Gastrocnemius medialis (tissue), 4 donors: ENCODE measurements at regions not wholly inside any gene's neighbourhood (a gene's known extent, or its start where the extent isn't known, plus 50 kb on each side); places are given as distances from the start of the nearest gene placed in this dataset.
"Not testable (repeated sequence)": the region's sequence is repeated elsewhere in the genome, so short reads cannot be mapped to it uniquely, and the experiment has no call there.

ENCODE experiments used
- ATAC-seq, 2 donors: fragments of 150-250 bp; one replicate each; pipeline ENCODE4 v1.9.1; 2016
- DNase-seq, 2 donors: peaks; one replicate each; pipeline ENCODE4 v3.0.0-alpha.2; 2019
- H3K27ac ChIP-seq, 4 donors: fragments of 200-600 bp; sonication (generic); 1 replicate in 1 of 4; 2 replicates in 3 of 4; pipeline ENCODE4 v1.5.1; 2016 to 2018; ENCODE audit warnings: mild to moderate bottlenecking in 2 of 4, moderate library complexity in 1 of 4
- H3K27me3 ChIP-seq, 3 donors: fragments of 200-600 bp; sonication (generic) in 2 of 3; 1 replicate in 1 of 3; 2 replicates in 2 of 3; pipeline versions ENCODE4 v1.5.1 to v1.6.0; 2016 to 2019; ENCODE audit warnings: mild to moderate bottlenecking in 1 of 3, moderate library complexity in 1 of 3
- H3K36me3 ChIP-seq, 2 donors: fragments of 200-600 bp; sonication (generic) in 1 of 2; one replicate each; pipeline ENCODE4 v1.5.1; 2017 to 2018
- H3K4me1 ChIP-seq, 2 donors: fragments of 200-600 bp; sonication (generic) in 1 of 2; one replicate each; pipeline ENCODE4 v1.5.1; 2016 to 2017; ENCODE audit warnings: mild to moderate bottlenecking in 2 of 2
- H3K4me3 ChIP-seq, 4 donors: fragments of 200-600 bp; sonication (generic) in 3 of 4; 1 replicate in 1 of 4; 2 replicates in 3 of 4; pipeline ENCODE4 v1.5.1; 2016 to 2019; ENCODE audit warnings: mild to moderate bottlenecking in 2 of 4
- H3K9me3 ChIP-seq, 3 donors: fragments of 200-600 bp; sonication (generic) in 2 of 3; 1 replicate in 1 of 3; 2 replicates in 2 of 3; pipeline ENCODE4 v1.5.1; 2016 to 2019
- POLR2A ChIP-seq, 2 donors: fragments of 450-650 bp; IDR thresholded peaks; one replicate each; pipeline ENCODE4 v1.6.1; 2017; ENCODE audit warnings: antibody characterized with exemption in 2 of 2, mild to moderate bottlenecking in 2 of 2, moderate library complexity in 2 of 2
- in situ Hi-C, 4 donors: fragments of 200-750 bp; cut with MboI; loops; one replicate each; pipeline versions ENCODE4 v1.15.0 to v1.8.0; 2017; ENCODE audit warnings: low sequenced_read_pairs in 4 of 4
- intact Hi-C: fragments of 100-400 bp; cut with DNase I; formaldehyde crosslinking; loops from one replicate; pipeline ENCODE4 v1.15.1; 2023; ENCODE audit warnings: low total_unique reads
- TF ChIP-seq, protein P1 (sequence below), 5 experiments: fragments of 450-650 bp in 3 of 5; fragments of 200-600 bp in 2 of 5; sonication (generic) in 2 of 5; IDR thresholded peaks in 4 of 5; conservative IDR thresholded peaks in 1 of 5; 1 replicate in 4 of 5; 2 replicates in 1 of 5; pipeline ENCODE4 v1.5.1; 2016 to 2019; ENCODE audit warnings: antibody characterized with exemption in 5 of 5, mild to moderate bottlenecking in 3 of 5, moderate library complexity in 3 of 5

DNA sequence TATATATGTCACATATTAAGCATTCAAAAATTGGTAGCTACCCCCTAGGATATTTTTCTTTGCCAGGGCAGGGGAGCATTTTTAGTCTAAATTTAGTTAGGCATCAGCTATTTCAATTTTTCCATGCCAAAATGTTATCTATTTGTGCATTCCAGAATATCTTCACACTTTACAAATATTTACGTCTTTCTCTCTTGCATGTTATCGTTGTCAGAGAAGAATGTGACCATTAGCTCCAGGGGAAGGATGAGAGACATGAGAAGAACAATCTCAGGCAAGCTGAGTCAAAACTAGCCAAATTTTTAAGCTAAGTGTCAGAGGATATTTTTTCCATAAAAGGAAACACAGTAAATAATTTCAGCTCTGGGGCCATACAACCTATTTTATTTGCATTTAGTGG, 885.0 kb upstream of the EPHA5 start:
- TF ChIP-seq, protein P1, sequence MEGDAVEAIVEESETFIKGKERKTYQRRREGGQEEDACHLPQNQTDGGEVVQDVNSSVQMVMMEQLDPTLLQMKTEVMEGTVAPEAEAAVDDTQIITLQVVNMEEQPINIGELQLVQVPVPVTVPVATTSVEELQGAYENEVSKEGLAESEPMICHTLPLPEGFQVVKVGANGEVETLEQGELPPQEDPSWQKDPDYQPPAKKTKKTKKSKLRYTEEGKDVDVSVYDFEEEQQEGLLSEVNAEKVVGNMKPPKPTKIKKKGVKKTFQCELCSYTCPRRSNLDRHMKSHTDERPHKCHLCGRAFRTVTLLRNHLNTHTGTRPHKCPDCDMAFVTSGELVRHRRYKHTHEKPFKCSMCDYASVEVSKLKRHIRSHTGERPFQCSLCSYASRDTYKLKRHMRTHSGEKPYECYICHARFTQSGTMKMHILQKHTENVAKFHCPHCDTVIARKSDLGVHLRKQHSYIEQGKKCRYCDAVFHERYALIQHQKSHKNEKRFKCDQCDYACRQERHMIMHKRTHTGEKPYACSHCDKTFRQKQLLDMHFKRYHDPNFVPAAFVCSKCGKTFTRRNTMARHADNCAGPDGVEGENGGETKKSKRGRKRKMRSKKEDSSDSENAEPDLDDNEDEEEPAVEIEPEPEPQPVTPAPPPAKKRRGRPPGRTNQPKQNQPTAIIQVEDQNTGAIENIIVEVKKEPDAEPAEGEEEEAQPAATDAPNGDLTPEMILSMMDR (IDR thresholded peaks at IDR 0.05 in 4 of 5, conservative IDR thresholded peaks at IDR 0.05 in 1 of 5), result no peak
- no peak for TF ChIP-seq POLR2A (IDR thresholded peaks at IDR 0.05)
- in situ Hi-C loops, result no loop called here

GRCh38 chr4:66554826-66555225, 884.5 kb upstream of the EPHA5 start:
- H3K27ac ChIP-seq, result no peak overlapping the region
- no peak for TF ChIP-seq POLR2A (IDR thresholded peaks at IDR 0.05)
- TF ChIP-seq, protein P1 (IDR thresholded peaks at IDR 0.05 in 4 of 5, conservative IDR thresholded peaks at IDR 0.05 in 1 of 5), result no peak

More for the DNA sequence above, 885.0 kb upstream of the EPHA5 start:
- no peaks in the 10 kb centered on the region for H3K9me3 ChIP-seq
- H3K27me3 ChIP-seq, result no peaks in the 10 kb centered on the region
- H3K4me3 ChIP-seq, result no peak overlapping the region
- no peak for DNase-seq
- no peaks in the 10 kb centered on the region for H3K4me1 ChIP-seq
- H3K27ac ChIP-seq, result no peak overlapping the region
- ATAC-seq, result no peak
- H3K36me3 ChIP-seq, result no peaks in the 10 kb centered on the region
- intact Hi-C loops, result no loop called here

DNA sequence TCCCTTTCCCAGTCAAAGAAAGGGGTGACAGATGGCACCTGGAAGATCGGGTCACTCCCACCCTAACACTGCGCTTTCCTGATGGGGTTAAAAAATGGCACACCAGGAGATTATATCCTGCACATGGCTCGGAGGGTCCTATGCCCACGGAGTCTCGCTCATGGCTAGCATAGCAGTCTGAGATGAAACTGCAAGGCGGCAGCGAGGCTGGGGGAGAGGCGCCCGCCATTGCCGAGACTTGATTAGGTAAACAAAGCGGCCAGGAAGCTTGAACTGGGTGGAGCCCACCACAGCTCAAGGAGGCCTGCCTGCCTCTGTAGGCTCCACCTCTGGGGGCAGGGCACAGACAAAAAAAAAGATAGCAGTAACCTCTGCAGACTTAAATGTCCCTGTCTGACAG, 875.0 kb upstream of the EPHA5 start:
- H3K36me3 ChIP-seq, H3K9me3 ChIP-seq, H3K27me3 ChIP-seq, in situ Hi-C loops, intact Hi-C loops, H3K27ac ChIP-seq, H3K4me1 ChIP-seq, H3K4me3 ChIP-seq, DNase-seq, ATAC-seq: not testable (repeated sequence)

More at GRCh38 chr4:66554826-66555225, 884.5 kb upstream of the EPHA5 start:
- DNase-seq, result no peak
- no peaks in the 10 kb centered on the region for H3K27me3 ChIP-seq
- H3K36me3 ChIP-seq, result no peaks in the 10 kb centered on the region
- in situ Hi-C loops (no loop called here), intact Hi-C loops (no loop called here)
- ATAC-seq, result no peak
- no peak overlapping the region for H3K4me3 ChIP-seq
- no peaks in the 10 kb centered on the region for H3K4me1 ChIP-seq
- H3K9me3 ChIP-seq, result no peaks in the 10 kb centered on the region

- H3K27me3 ChIP-seq, result no peaks in the 10 kb centered on the region
- TF ChIP-seq POLR2A (IDR thresholded peaks at IDR 0.05), result no peak
- TF ChIP-seq, protein P1 (IDR thresholded peaks at IDR 0.05 in 4 of 5, conservative IDR thresholded peaks at IDR 0.05 in 1 of 5), result no peak
- H3K9me3 ChIP-seq, result no peaks in the 10 kb centered on the region
- H3K27ac ChIP-seq, result no peak overlapping the region
- DNase-seq (no peak), ATAC-seq (no peak)
- H3K4me1 ChIP-seq, result no peaks in the 10 kb centered on the region
- no peak overlapping the region for H3K4me3 ChIP-seq
- H3K36me3 ChIP-seq, result no peaks in the 10 kb centered on the region
- in situ Hi-C loops, result no loop called here
- intact Hi-C loops, result no loop called here
Observed at GRCh38 chr4:66544281-66544680, 874.0 kb upstream of the EPHA5 start.

GRCh38 chr4:66539745-66540144, 869.5 kb upstream of the EPHA5 start:
- in situ Hi-C loops, result no loop called here
- Histone ChIP-seq H3K27me3 (no peaks in the 10 kb centered on the region), H3K27ac (no peak overlapping the region), H3K36me3 (no peaks in the 10 kb centered on the region), H3K4me3 (no peak overlapping the region), H3K9me3 (no peaks in the 10 kb centered on the region), H3K4me1 (no peaks in the 10 kb centered on the region)
- TF ChIP-seq, protein P1 (IDR thresholded peaks at IDR 0.05 in 4 of 5, conservative IDR thresholded peaks at IDR 0.05 in 1 of 5), result no peak
- no peak for TF ChIP-seq POLR2A (IDR thresholded peaks at IDR 0.05)
- ATAC-seq (no peak), DNase-seq (no peak)
- intact Hi-C loops, result no loop called here
